NCI-H128 (cell line): ENCODE measurements at regions not wholly inside any gene's neighbourhood (a gene's known extent, or its start where the extent isn't known, plus 50 kb on each side); places are given as distances from the start of the nearest gene placed in this dataset.

ENCODE experiments used
- DNase-seq: peaks from one replicate; lab custom pipeline; 2025; ENCODE audit not compliant: unreplicated experiment; lab: John Stamatoyannopoulos, UW

DNA sequence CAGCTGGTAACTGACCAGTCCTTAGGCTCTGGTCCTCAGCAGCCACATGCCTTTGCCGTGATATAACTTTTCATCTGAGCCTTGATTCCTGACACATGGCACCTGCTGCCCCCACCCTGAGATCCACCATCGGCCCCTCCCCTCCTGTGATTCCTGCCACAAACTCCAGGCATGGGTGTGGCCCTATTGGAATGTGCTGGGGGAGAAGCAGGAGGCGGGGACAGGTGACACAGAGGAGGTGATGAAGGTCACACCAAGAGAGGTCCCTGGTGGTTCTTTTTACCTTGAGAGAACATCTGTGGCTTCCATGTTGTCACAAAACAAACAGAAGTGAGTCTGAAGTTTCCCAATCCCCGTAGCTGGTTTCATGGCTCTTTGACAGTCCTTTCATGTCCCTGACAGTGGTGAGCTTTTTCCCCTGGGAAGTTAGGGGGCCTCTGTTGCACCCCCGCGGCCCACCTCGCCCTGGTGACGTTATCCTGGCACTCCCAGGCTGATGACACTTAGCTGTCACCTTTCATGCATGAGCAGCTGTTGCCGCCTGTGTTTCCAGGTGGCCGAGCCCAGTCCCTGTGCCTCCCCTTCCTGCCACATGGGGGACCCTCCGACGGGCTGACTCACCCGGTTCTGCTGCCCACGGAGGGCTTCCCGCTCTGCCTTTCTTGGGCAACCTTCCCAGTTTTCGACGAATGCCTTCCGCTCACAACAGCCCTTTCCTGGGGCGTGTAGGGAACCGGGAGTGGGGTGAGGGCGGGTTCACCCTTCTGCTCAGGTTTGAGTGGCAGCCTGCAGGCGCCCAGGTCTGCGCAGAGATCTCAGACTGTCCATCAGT lies 66.3 kb upstream of the GLI2 start:
- DNase-seq, result no peak

DNA sequence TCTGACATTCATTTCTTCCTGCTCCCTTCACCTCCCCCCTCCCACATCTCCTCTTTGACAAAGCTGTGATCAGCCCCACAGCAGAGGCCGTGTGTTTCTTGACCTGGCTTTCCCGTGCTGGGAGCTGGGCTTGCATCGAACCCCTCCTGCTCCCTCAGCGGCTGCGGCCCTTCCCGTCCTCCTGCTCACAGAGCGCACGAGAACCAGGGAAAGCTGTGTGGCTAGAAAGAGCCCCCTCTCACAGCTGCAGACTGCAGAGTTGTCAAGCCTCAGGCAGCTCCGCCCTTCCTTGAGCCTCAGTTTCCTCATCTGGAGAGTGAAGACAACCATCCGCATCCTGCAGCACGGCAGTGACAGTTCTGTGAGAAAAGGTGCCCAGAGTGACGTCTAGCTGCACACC lies 65.7 kb upstream of the GLI2 start:
- no peak for DNase-seq

DNA sequence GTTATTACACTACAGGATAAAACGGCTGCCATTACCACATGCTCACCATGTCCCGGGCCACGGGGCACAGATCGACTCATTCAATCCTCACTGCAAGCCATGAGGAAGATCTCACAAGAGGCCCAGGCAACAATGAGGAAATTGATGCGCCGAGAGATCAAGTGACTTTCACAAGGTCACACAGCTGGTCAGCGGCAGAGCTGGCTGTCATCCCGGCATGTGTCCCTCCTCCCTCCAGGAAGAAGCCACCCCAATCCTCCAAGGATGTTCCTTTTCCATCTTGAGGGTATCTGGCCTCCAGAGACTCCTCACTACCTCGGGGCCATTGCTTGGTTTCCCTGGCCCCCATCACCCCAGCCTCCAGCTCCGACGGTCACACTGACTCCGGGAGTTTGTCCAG lies 65.3 kb upstream of the GLI2 start:
- DNase-seq, result no peak

DNA sequence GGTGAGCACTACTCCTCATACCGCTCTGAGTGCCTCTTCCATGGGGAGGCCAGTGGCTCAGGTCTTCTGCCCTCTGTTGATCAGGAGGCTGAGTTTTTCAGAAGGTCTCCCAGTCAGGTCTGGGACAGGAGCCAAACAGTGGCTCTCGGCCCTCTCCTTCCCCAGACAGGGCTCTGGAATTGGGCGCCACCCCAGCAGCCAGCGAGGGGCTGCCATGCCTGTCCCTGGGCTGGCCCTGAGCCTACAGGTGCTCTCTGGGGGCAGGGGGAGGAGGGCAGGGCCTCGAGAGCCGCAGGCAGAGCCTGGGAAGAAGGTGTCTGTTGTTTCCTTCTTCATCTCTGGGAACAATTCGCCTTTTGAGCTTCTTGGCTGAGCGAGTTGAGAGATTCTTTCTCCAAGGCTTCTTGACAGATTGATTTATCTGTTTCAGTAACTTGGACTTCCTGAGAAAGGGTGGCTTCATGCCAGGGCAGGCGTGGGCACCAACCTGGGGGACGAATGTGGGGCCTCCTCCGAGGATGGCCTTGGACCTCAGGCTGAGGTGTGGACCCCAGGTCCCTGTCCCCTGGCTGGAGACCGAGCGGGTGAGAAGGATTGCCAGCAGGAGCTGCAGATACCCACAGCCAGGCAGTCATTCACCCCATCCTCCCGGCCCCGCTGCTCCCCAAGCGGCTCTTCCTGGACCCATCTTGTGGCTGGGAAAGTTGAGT lies 64.7 kb upstream of the GLI2 start:
- DNase-seq, result no peak

DNA sequence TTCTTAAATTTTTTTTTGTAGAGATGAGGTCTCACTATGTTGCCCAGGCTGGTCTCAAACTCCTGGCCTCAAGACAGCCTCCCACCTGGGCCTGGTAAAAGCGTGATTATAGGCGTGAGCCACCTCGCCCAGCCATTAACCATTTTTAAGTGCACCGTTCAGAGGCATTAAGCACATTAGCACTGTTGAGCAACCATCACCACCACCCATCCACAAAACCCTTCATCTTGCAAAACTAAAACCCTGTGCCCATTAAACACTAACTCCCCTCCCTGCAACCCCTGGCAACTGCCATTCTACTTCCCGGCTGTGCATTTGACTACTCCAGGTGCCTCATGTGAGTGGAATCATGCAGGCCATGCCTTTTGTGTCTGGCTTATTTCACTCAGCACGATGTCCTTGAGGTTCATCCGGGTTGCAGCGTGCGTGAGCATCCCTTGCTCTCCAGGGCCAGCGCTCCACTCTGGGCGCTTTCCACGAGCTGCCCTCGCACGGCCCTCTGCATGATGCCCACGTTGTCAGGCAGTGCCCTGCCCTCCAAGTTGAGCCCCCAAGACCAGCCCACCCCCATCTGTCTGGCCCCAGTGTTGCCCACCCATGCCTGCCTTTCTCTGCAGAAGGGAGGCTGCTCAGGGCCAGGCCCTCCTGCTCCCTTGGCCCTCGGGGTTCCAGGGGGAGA lies 63.0 kb upstream of the GLI2 start:
- DNase-seq, result no peak

DNA sequence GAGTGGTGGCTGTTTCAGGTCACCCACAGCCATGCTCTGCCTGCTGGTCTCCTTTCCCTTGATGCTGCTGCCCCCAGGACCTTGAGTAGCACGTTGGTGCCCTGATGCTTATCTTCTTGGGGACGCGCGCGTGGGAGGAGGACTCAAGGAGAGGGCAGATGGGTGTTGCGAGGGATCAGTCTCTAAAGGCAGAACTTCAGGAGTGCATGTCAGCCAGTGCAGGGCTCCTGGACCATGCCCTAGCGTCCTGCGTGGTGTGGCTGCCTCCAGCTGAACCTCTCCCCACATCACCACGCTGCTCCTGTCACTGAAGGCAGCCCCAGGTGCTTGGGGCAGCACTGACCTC lies 62.5 kb upstream of the GLI2 start:
- DNase-seq, result no peak

DNA sequence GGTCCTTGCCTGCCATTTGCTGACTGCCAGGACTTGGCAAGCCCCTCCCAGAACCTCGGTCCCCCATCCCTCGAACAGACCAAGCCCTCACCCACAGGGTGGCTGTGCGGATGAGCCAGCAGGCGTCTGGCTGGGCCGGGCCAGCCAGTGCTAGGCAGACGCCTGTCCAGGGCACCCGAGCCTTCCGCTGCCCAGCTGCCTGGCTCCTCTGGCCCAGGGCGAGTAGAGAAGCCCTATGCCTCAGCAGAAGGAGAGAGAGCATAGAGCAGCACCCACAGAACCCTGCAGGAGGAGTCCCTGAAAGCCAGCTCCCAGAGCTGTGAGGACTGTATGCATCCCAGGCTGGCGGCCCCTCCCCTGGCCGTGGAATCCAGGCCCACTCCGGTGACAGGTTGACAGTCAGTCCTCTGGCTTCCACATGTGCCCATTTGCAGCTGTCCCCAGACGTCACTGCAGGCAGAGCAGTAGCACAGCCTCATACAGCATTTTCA lies 62.1 kb upstream of the GLI2 start:
- DNase-seq, result no peak

DNA sequence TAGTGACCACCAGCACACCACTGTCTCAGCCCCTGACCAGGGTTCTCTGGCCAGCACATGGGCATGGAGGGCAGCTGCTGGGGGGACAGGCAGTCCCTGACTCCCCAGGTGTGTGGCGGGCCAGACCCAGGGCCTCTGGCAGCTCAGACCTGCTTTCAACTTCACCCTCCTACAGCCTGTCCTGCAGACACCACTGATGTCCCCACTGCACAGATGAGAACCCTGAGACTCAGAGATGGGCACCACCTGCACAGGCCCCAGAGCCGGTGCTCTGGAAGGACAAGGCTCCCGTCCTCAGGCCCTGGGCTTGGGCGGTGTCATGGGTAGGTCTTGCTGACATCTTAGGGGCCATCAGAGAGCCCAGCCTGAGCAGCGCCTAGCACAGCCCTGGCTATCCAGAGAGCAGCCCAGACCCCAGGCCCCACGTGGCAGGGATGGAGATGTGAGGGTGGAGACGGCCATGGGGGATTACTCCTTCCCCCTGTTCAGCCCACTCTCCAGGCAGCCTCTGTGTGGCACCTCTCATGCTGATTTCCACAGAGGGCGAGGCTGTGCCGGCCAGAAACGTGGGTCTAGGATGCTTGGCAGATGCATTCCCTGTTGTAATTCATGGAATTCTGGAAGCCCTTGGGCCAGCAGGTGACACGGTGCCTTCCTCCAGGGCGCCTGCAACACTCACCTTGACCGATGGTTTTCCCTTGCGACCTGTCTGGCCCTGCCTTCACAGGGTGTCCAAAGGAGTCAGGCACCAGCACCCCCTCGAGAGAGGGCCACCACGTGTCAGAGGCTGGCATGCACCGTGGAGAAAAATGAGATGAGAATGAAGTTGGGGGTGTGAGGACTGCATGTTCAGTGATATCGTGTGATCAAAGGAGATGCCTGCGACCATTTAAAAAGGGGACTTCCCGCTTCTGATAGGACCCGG lies 61.2 kb upstream of the GLI2 start:
- no peak for DNase-seq

DNA sequence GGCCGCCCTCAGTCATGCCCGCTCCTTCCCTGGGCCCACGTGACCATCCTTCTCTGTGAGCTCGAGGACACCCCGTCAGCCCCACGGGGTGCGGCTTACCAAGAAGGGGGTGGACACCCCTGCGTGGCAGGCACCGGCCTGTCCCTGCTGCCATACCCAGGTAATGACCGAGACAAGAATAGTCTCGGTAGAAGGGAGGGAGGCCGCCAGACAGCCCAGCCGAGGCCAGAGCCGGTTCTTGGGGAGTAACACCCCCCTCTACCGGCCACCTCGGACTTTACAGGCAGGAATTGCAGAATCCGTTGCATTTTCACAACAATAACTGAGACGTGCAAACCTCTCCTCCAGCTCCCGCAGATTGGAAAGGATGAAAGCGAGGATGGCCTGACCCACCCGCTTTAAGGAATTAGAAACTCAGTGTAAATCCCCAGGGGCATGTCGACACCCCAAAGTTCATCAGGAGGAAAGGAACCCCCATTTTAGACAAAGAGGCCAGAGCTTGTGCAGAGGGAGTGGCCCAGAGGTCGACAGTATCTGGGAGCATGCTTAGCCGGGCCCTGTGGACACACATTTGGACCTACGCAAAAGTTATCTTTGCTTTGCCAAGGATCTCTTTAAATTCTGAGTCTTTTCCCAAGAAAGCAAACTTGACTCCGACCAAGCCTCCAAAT lies 60.1 kb upstream of the GLI2 start:
- no peak for DNase-seq

DNA sequence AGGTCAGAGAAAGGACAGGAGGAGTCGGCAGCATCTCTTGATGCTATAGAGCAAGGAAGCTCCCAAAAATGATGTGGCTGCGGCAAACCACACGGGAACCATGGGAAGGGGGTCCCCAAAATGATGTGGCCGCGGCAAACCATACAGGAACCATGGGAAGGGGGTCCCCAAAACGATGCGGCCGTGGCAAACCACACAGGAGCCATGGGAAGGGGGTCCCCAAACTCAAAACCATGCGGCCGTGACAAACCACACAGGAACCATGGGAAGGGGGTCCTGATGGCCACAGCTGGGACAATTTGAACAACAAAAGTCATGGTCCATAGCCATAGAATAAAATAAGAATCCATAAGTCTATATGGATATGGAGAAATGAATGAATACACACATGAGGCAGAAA lies 58.4 kb upstream of the GLI2 start:
- DNase-seq, result no peak

DNA sequence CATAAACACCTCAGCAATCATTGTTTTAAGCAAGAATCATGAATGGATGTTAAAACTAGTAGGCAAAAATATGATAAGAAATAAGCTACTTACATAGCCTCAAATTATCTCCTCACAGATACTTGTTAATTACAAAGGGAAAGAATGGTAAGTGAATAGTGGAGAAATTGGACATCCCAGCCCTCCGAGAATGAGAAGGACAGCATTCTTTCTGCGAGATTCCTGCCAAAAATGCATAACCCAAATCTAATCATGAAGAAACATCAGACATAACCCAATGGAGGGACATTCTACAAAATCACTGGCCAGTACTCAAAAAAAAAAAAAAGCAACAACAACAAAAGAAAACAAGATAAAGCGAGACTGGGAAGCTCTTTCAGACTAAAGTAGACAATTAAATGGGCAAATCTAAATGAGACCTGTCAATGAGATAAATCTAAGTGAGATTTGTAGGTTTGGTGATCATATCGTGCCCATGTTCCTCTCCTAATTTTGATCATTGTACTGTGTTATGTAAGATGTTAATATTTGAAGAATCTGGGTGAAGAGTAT lies 57.9 kb upstream of the GLI2 start:
- no peak for DNase-seq

DNA sequence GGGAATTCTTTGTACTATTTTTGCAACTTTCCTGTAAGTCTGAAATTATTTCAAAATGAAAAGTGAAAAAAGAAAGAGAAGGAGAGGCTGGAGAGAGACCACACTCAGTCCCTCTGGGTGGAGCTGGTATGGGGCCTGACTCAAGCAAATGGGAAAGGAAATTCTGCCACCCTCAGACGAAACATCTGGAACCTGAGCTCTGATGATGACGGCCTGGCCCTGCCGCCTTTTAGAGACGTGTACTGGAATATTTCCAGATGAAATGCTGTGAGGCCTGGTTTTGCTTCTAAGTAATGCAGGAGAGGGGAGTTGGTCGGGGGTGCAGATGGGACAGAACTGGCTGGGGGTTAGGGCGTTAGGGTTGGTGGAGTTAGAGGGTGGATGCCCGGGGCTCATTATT lies 57.4 kb upstream of the GLI2 start:
- no peak for DNase-seq

DNA sequence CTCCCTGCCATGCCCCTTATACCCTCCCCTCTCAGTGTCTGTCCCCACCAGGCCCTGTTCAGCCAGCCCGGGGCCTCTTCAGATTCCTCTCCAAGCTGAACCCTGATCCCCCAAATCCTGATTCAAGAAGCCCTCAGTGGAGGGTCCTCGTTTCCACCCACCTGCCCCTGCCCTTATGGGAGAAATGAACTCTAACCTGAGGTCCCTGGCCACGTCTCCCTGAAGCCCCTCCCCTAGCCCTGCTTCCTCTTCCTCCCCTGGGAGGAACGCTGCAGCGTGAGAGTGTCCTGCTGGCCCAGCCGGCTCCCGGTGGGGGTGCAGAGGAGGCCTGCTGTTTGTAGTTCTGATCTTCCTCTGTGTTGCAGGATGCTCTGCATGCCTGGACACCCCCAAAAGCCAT lies 56.7 kb upstream of the GLI2 start:
- DNase-seq, result no peak

DNA sequence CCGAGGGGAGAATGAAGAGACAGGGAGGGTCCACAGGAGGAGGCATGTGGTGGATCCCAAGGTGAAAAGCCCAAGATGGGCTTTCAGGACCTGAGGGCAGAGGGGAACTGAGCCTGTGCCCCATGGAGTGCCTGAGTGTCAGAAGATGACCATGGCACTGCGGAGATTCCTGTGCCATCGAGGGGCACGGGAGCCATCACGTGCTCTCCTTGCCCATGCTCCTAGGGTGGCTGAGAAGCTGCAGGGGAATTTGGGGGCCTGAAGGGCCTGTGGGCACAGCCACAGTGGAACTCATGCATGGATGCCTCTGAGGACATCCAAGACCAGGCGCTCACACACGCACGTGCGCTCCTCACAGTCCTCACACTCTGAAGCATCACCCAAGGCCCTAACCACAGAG lies 56.1 kb upstream of the GLI2 start:
- DNase-seq, result no peak

DNA sequence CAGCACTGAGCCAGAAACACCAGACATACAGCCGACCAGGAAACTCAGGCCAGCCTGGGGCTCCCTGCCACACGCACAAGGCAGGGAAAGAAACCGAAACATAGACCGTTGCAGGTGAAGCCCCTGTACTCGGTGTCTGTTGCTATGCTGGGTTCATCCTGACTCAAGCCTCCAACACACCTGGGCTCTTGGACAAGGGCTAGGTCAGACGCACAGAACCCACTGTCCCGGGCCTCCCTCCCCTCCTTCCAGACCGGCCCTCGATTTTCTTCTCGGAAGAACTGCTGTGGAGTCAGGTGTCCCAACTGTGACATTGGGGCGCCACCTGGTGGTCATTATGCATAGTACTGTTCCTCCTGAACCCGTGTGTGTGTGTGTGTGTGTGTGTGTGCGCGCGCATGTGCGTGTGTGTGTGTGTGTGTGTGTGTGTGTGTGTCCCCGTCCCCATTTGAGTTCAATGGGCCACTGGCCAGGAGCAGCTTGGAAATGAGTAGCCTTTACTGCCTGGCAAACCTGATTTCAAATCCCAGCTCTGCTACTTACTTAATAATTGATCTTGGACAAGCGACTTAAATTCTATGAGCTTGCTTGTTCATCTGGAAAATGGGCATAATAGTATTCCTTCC lies 55.4 kb upstream of the GLI2 start:
- DNase-seq, result peak; percentile 22

DNA sequence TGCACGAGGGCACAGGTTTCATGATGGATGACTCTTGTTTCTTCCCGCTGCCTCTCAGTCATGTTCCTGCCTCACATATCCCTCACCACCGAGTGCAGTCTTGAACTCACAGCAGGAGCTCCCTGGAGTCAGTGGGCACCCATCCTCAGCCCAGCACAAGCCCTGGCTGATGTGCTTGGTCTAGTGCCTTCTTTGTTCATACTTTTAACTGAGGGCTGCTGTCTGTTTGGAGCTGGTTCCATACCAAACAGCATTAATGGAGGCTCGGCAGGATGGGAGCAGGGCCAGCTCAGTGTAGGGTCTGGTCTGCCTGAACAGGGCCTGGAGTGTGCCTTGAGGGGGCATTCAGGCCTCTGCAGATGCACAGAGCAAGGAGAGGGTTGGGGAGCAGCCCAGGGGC lies 54.5 kb upstream of the GLI2 start:
- DNase-seq, result no peak

DNA sequence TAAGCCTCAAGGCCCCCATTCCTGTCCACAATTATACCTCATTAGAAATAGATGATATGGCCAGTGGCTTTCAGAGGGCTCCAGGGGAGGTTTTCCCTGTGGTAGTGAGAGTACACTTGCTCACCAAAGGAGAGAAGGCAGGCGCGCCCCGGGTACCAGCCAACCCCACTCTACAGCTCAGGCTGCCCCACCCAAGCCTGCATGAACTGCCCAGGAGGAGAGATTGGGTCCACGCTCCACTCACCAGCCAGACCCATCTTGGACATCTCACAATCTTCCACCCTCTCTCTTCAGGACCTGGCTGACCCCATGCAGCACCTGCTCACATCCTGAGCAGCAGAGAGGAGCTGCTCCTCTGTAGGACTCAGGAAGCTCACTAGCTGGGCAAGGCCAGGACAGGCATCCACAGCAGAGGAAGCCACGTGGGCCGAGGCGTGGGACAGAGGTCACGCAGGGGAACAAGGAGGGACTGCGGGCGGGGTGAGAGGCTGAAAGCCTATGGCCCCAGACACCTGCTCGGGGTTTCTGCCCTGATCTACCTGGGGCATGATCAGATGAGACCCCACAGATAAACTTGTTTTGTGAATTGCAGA lies 53.9 kb upstream of the GLI2 start:
- no peak for DNase-seq

DNA sequence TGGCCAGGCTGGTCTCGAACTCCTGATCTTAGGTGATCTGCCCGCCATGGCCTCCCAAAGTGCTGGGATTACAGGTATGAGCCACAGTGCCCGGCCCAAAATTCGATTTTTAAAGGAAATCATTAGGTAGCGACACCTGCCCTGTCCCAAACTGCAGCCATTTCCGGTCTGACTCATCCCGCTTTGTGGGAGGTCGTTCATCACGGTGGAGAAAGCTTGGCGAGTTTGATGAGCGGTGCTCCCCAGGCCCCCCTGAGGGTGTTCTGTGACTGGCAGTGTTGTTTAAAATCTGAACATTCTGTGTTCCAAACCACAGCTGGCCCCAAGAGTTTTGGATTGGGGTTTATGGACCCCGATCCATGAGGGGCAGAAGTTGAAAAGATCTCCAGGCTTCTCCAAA lies 53.0 kb upstream of the GLI2 start:
- no peak for DNase-seq

DNA sequence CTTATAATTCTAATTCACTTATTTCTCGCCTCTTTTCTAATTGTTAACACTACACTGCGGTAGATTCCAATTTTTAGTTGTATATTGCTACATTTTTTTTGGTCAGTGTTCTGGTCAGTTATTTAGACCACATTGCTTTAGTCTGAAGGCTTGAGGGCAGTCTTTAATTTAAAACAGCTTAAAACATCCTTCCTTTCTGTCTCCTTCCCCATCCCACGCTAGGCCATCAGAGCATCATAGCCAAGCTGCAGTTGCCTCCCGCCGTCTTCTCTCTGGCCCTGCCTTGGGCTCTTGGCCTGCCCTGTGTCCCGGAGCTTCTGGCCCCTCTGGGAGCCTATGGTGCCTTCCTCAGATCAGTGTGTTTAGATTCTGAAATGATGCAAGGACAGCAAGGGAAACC lies 52.6 kb upstream of the GLI2 start:
- DNase-seq, result no peak
